Gastrocnemius medialis (tissue), 4 donors: ENCODE measurements at regions not wholly inside any gene's neighbourhood (a gene's known extent, or its start where the extent isn't known, plus 50 kb on each side); places are given as distances from the start of the nearest gene placed in this dataset.

Experiments used
- ATAC-seq, 2 donors: fragments of 150-250 bp; one replicate each; pipeline ENCODE4 v1.9.1; 2016
- DNase-seq, 2 donors: peaks; one replicate each; pipeline ENCODE4 v3.0.0-alpha.2; 2019
- H3K27ac ChIP-seq, 4 donors: fragments of 200-600 bp; sonication (generic); 1 replicate in 1 of 4; 2 replicates in 3 of 4; pipeline ENCODE4 v1.5.1; 2016 to 2018; ENCODE audit warnings: mild to moderate bottlenecking in 2 of 4, moderate library complexity in 1 of 4
- H3K27me3 ChIP-seq, 3 donors: fragments of 200-600 bp; sonication (generic) in 2 of 3; 1 replicate in 1 of 3; 2 replicates in 2 of 3; pipeline versions ENCODE4 v1.5.1 to v1.6.0; 2016 to 2019; ENCODE audit warnings: mild to moderate bottlenecking in 1 of 3, moderate library complexity in 1 of 3
- H3K36me3 ChIP-seq, 2 donors: fragments of 200-600 bp; sonication (generic) in 1 of 2; one replicate each; pipeline ENCODE4 v1.5.1; 2017 to 2018
- H3K4me1 ChIP-seq, 2 donors: fragments of 200-600 bp; sonication (generic) in 1 of 2; one replicate each; pipeline ENCODE4 v1.5.1; 2016 to 2017; ENCODE audit warnings: mild to moderate bottlenecking in 2 of 2
- H3K4me3 ChIP-seq, 4 donors: fragments of 200-600 bp; sonication (generic) in 3 of 4; 1 replicate in 1 of 4; 2 replicates in 3 of 4; pipeline ENCODE4 v1.5.1; 2016 to 2019; ENCODE audit warnings: mild to moderate bottlenecking in 2 of 4
- H3K9me3 ChIP-seq, 3 donors: fragments of 200-600 bp; sonication (generic) in 2 of 3; 1 replicate in 1 of 3; 2 replicates in 2 of 3; pipeline ENCODE4 v1.5.1; 2016 to 2019
- CTCF ChIP-seq, 5 experiments: fragments of 450-650 bp in 3 of 5; fragments of 200-600 bp in 2 of 5; sonication (generic) in 2 of 5; IDR thresholded peaks in 4 of 5; conservative IDR thresholded peaks in 1 of 5; 1 replicate in 4 of 5; 2 replicates in 1 of 5; pipeline ENCODE4 v1.5.1; 2016 to 2019; ENCODE audit warnings: antibody characterized with exemption in 5 of 5, mild to moderate bottlenecking in 3 of 5, moderate library complexity in 3 of 5
- POLR2A ChIP-seq, 2 donors: fragments of 450-650 bp; IDR thresholded peaks; one replicate each; pipeline ENCODE4 v1.6.1; 2017; ENCODE audit warnings: antibody characterized with exemption in 2 of 2, mild to moderate bottlenecking in 2 of 2, moderate library complexity in 2 of 2
- in situ Hi-C, 4 donors: fragments of 200-750 bp; cut with MboI; loops; one replicate each; pipeline versions ENCODE4 v1.15.0 to v1.8.0; 2017; ENCODE audit warnings: low sequenced_read_pairs in 4 of 4
- intact Hi-C: fragments of 100-400 bp; cut with DNase I; formaldehyde crosslinking; loops from one replicate; pipeline ENCODE4 v1.15.1; 2023; ENCODE audit warnings: low total_unique reads

GRCh38 chr11:128266893-128267292, 320.5 kb downstream of the ETS1 start:
- DNase-seq (no peak), ATAC-seq (no peak)
- Histone ChIP-seq H3K27me3 (no peaks in the 10 kb centered on the region), H3K4me3 (no peak overlapping the region), H3K36me3 (no peaks in the 10 kb centered on the region), H3K9me3 (no peaks in the 10 kb centered on the region), H3K4me1 (no peaks in the 10 kb centered on the region), H3K27ac (no peak overlapping the region)
- intact Hi-C loops = no loop called here
- no peak for TF ChIP-seq CTCF (IDR thresholded peaks at IDR 0.05 in 4 of 5, conservative IDR thresholded peaks at IDR 0.05 in 1 of 5)
- TF ChIP-seq POLR2A (IDR thresholded peaks at IDR 0.05) = no peak
- in situ Hi-C loops = no loop called here

GRCh38 chr11:128262463-128263345, 324.7 kb downstream of the ETS1 start:
- H3K27ac ChIP-seq = no peak overlapping the region
- ATAC-seq (no peak), DNase-seq (no peak)
- H3K4me3 ChIP-seq = no peak overlapping the region
- H3K9me3 ChIP-seq = no peaks in the 10 kb centered on the region
- no peaks in the 10 kb centered on the region for H3K4me1 ChIP-seq
- in situ Hi-C loops = no loop called here
- no peaks in the 10 kb centered on the region for H3K36me3 ChIP-seq
- no peak for TF ChIP-seq POLR2A (IDR thresholded peaks at IDR 0.05)
- TF ChIP-seq CTCF (IDR thresholded peaks at IDR 0.05 in 4 of 5, conservative IDR thresholded peaks at IDR 0.05 in 1 of 5) = no peak
- intact Hi-C loops = no loop called here
- no peaks in the 10 kb centered on the region for H3K27me3 ChIP-seq

- Histone ChIP-seq H3K27me3 (no peaks in the 10 kb centered on the region), H3K36me3 (no peaks in the 10 kb centered on the region), H3K4me3 (no peak overlapping the region), H3K27ac (no peak overlapping the region), H3K4me1 (no peaks in the 10 kb centered on the region), H3K9me3 (no peaks in the 10 kb centered on the region)
- ATAC-seq (no peak), DNase-seq (no peak)
- no peak for TF ChIP-seq CTCF (IDR thresholded peaks at IDR 0.05 in 4 of 5, conservative IDR thresholded peaks at IDR 0.05 in 1 of 5)
- no peak for TF ChIP-seq POLR2A (IDR thresholded peaks at IDR 0.05)
- in situ Hi-C loops (no loop called here), intact Hi-C loops (no loop called here)
Observed at GRCh38 chr11:128261011-128261421, 326.3 kb downstream of the ETS1 start.

GRCh38 chr11:128260398-128260797, 327.0 kb downstream of the ETS1 start:
- Histone ChIP-seq H3K36me3 (no peaks in the 10 kb centered on the region), H3K27me3 (no peaks in the 10 kb centered on the region), H3K4me1 (no peaks in the 10 kb centered on the region), H3K4me3 (no peak overlapping the region), H3K27ac (no peak overlapping the region), H3K9me3 (no peaks in the 10 kb centered on the region)
- no peak for TF ChIP-seq CTCF (IDR thresholded peaks at IDR 0.05 in 4 of 5, conservative IDR thresholded peaks at IDR 0.05 in 1 of 5)
- no peak for TF ChIP-seq POLR2A (IDR thresholded peaks at IDR 0.05)
- no peak for ATAC-seq
- intact Hi-C loops (no loop called here), in situ Hi-C loops (no loop called here)
- DNase-seq = no peak
